ENCODE measurements at regions not wholly inside any gene's neighbourhood (a gene's known extent, or its start where the extent isn't known, plus 50 kb on each side); places are given as distances from the start of the nearest gene placed in this dataset.
"Not testable (repeated sequence)": the region's sequence is repeated elsewhere in the genome, so short reads cannot be mapped to it uniquely, and the experiment has no call there.

DNA sequence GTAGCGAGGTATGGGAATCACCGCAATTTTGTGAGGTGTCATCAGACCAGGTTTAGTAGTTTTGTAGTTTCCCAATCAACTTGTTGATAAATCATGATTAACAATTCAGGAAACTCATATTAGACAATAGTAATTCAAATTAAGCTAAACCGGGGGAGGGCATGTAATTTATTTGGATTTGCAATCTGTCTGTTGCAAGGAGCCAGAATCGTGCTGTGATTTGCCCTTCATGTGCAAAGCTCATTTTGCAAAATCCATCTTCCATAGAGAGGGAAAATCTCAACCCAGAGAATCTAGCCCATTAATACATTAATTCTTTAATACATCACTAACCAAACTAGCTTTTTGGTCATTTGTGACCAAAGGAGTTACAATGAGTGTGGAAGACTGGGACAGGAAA is 164.7 kb upstream of the TRPM3 start:
- H3K9me3 ChIP-seq, result no peaks in the 10 kb centered on the region
- no peak overlapping the region for H3K4me3 ChIP-seq
- 82 to 87% methylated on average over 4 of the region's 4 CpGs for WGBS, 2 donors
- no peaks in the 10 kb centered on the region for H3K36me3 ChIP-seq (ENCODE audit: low read depth, missing control alignments)
- no peaks in the 10 kb centered on the region for H3K27me3 ChIP-seq
- no peaks in the 10 kb centered on the region for H3K4me1 ChIP-seq
- no peak overlapping the region for H3K27ac ChIP-seq
- intact Hi-C loops (cut with DNase I; ENCODE audit: low total_unique reads), result no loop called here
- TF ChIP-seq, protein P1, sequence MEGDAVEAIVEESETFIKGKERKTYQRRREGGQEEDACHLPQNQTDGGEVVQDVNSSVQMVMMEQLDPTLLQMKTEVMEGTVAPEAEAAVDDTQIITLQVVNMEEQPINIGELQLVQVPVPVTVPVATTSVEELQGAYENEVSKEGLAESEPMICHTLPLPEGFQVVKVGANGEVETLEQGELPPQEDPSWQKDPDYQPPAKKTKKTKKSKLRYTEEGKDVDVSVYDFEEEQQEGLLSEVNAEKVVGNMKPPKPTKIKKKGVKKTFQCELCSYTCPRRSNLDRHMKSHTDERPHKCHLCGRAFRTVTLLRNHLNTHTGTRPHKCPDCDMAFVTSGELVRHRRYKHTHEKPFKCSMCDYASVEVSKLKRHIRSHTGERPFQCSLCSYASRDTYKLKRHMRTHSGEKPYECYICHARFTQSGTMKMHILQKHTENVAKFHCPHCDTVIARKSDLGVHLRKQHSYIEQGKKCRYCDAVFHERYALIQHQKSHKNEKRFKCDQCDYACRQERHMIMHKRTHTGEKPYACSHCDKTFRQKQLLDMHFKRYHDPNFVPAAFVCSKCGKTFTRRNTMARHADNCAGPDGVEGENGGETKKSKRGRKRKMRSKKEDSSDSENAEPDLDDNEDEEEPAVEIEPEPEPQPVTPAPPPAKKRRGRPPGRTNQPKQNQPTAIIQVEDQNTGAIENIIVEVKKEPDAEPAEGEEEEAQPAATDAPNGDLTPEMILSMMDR (IDR thresholded peaks at IDR 0.05), result no peak
- no peak for TF ChIP-seq POLR2A (IDR thresholded peaks at IDR 0.05)
- DNase-seq, result no peak

DNA sequence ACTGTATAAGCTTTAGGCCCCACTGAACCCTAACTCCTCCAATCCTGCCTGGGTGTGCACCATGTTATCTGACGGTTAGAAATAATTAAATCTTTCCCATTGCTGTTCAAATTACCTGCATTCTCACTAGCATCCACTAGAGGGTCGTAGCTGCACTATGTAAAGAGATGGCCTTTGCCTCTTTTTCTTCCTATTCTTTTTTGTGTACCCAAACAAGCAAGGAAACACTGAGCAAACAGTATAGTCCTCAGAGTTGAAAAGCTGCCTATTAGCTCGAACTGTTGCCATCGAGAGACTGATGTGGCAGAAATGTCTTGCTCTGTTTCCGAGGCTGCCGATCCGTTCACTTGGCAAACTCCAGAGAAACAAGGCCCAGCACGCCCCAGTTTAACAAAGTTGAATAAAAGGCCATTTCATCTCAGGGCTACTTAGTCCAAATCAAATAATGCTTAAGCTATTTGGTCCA is 163.8 kb upstream of the TRPM3 start:
- Histone ChIP-seq H3K4me3 (no peak overlapping the region), H3K4me1 (no peaks in the 10 kb centered on the region), H3K9me3 (no peaks in the 10 kb centered on the region), H3K27ac (no peak overlapping the region), H3K36me3 (ENCODE audit: low read depth, missing control alignments) (no peaks in the 10 kb centered on the region), H3K27me3 (no peaks in the 10 kb centered on the region)
- intact Hi-C loops (cut with DNase I; ENCODE audit: low total_unique reads), result no loop called here
- 36 to 47% methylated on average over 8 of the region's 8 CpGs for WGBS, 2 donors
- TF ChIP-seq, protein P1 (IDR thresholded peaks at IDR 0.05), result peak; percentile 56 to 86 (median 70)
- no peak for TF ChIP-seq POLR2A (IDR thresholded peaks at IDR 0.05)
- peak; percentile 78 for DNase-seq

DNA sequence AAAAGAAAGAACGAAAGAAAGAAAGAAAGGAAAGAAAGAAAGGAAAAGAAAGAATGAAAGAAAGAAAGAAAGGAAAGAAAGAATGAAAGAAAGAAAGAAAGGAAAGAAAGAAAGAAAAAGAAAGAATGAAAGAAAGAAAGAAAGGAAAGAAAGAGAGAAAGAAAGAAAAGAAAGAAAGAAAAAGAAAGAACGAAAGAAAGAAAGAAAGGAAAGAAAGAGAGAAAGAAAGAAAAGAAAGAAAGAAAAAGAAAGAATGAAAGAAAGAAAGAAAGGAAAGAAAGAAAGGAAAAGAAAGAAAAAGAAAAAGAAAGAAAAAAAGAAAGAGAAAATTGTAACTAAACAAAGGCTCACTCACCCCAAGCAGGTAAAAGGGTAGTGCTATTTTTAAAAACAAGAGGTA is 160.7 kb upstream of the TRPM3 start:
- H3K36me3 ChIP-seq (ENCODE audit: low read depth, missing control alignments); H3K4me3 ChIP-seq; H3K27ac ChIP-seq; H3K4me1 ChIP-seq; H3K27me3 ChIP-seq; intact Hi-C loops (cut with DNase I; ENCODE audit: low total_unique reads); H3K9me3 ChIP-seq; DNase-seq: not testable (repeated sequence)
- WGBS, 2 donors, result 71 to 83% methylated on average over 1 to 2 of the region's 2 CpGs

DNA sequence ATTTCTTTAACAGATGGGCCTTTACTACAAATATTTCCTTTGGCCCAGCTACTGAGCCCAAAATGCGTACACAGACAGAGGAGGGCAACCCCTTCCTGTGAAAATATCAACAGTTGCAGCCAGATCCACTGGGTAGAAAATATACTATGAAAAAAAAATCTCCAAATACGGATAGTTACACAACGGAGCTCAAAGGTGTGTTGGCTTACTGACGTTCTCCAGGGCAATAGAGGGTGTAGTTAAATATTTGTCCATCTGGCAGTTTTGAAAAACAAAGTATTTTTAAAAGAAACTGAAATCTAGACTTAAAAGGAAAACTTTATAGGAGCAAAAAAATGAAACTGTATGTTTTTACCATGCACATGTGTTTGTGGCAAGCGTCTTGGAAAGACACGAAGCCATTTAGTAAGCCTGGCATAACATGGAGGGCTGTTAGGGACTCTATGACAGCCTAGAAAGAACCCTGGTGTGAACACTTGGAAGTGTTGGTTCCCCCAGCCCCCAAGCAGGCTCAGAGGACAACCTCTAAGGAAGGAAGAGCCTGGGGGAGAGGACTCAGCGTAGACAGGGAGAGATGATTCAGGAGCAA is 157.8 kb upstream of the TRPM3 start:
- intact Hi-C loops (cut with DNase I; ENCODE audit: low total_unique reads), result no loop called here
- H3K4me1 ChIP-seq, result no peaks in the 10 kb centered on the region
- 73 to 88% methylated on average over 7 of the region's 7 CpGs for WGBS, 2 donors

GRCh38 chr9:71273613-71274012 is 152.2 kb upstream of the TRPM3 start:
- WGBS, 2 donors, result 80 to 91% methylated on average over 3 of the region's 3 CpGs
- TF ChIP-seq, protein P1 (IDR thresholded peaks at IDR 0.05), result no peak
- TF ChIP-seq POLR2A (IDR thresholded peaks at IDR 0.05), result no peak
- intact Hi-C loops (cut with DNase I; ENCODE audit: low total_unique reads), result no loop called here

More for the DNA sequence above, 157.8 kb upstream of the TRPM3 start:
- no peaks in the 10 kb centered on the region for H3K36me3 ChIP-seq (ENCODE audit: low read depth, missing control alignments)
- no peak for DNase-seq
- no peak overlapping the region for H3K27ac ChIP-seq
- no peaks in the 10 kb centered on the region for H3K9me3 ChIP-seq
- no peak overlapping the region for H3K4me3 ChIP-seq
- TF ChIP-seq, protein P1 (IDR thresholded peaks at IDR 0.05), result no peak
- no peak for TF ChIP-seq POLR2A (IDR thresholded peaks at IDR 0.05)
- H3K27me3 ChIP-seq, result no peaks in the 10 kb centered on the region

More at GRCh38 chr9:71273613-71274012, 152.2 kb upstream of the TRPM3 start:
- Histone ChIP-seq H3K36me3 (ENCODE audit: low read depth, missing control alignments) (no peaks in the 10 kb centered on the region), H3K4me3 (no peak overlapping the region), H3K27ac (no peak overlapping the region), H3K27me3 (no peaks in the 10 kb centered on the region), H3K4me1 (no peaks in the 10 kb centered on the region), H3K9me3 (no peaks in the 10 kb centered on the region)
- no peak for DNase-seq

Measured in testis (tissue), 2 donors.